ENCODE measurements at regions not wholly inside any gene's neighbourhood (a gene's known extent, or its start where the extent isn't known, plus 50 kb on each side); places are given as distances from the start of the nearest gene placed in this dataset.
A peak's percentile ranks its signal among the peaks of the same experiment; 100 is the strongest.
"Not testable (repeated sequence)": the region's sequence is repeated elsewhere in the genome, so short reads cannot be mapped to it uniquely, and the experiment has no call there.

GRCh38 chr7:79646278-79646677 is 192.8 kb upstream of the MAGI2 start:
- Histone ChIP-seq H3K36me3 (no peaks in the 10 kb centered on the region), H3K4me3 (no peak overlapping the region), H3K9me3 (no peaks in the 10 kb centered on the region), H3K4me1 (no peaks in the 10 kb centered on the region), H3K27me3 (no peaks in the 10 kb centered on the region), H3K27ac (no peak overlapping the region)
- intact Hi-C loops (cut with DNase I; ENCODE audit: low total_unique reads): no loop called here
- TF ChIP-seq POLR2AphosphoS5 (IDR thresholded peaks at IDR 0.05) (no peak), CTCF (IDR thresholded peaks at IDR 0.05) (no peak), EP300 (IDR thresholded peaks at IDR 0.05) (no peak), POLR2A (IDR thresholded peaks at IDR 0.05) (no peak)
- DNase-seq: no peak
- 78 to 87% (median 86%) methylated on average over 4 of the region's 4 CpGs for WGBS, 5 donors

- no peaks in the 10 kb centered on the region for H3K36me3 ChIP-seq
- intact Hi-C loops (cut with DNase I; ENCODE audit: low total_unique reads): no loop called here
- no peak overlapping the region for H3K27ac ChIP-seq
- no peaks in the 10 kb centered on the region for H3K4me1 ChIP-seq
- H3K27me3 ChIP-seq: no peaks in the 10 kb centered on the region
- peak in 1 of 2 donors; percentile 12 for DNase-seq
- no peaks in the 10 kb centered on the region for H3K9me3 ChIP-seq
- no peak overlapping the region for H3K4me3 ChIP-seq
- no peak for TF ChIP-seq CTCF (IDR thresholded peaks at IDR 0.05)
- no peak for TF ChIP-seq EP300 (IDR thresholded peaks at IDR 0.05)
- TF ChIP-seq POLR2A (IDR thresholded peaks at IDR 0.05): no peak
- TF ChIP-seq POLR2AphosphoS5 (IDR thresholded peaks at IDR 0.05): no peak
Measured at GRCh38 chr7:79636849-79637248, 183.4 kb upstream of the MAGI2 start.

GRCh38 chr7:79625921-79626320 is 172.5 kb upstream of the MAGI2 start:
- intact Hi-C loops (cut with DNase I; ENCODE audit: low total_unique reads); H3K9me3 ChIP-seq; H3K36me3 ChIP-seq; H3K27ac ChIP-seq; H3K4me1 ChIP-seq; DNase-seq; H3K4me3 ChIP-seq; H3K27me3 ChIP-seq: not testable (repeated sequence)

GRCh38 chr7:79624336-79624735 is 170.9 kb upstream of the MAGI2 start:
- intact Hi-C loops (cut with DNase I; ENCODE audit: low total_unique reads): no loop called here
- Histone ChIP-seq H3K4me3 (no peak overlapping the region), H3K4me1 (no peaks in the 10 kb centered on the region), H3K27me3 (no peaks in the 10 kb centered on the region), H3K27ac (no peak overlapping the region), H3K36me3 (no peaks in the 10 kb centered on the region), H3K9me3 (no peaks in the 10 kb centered on the region)
- TF ChIP-seq EP300 (IDR thresholded peaks at IDR 0.05): no peak
- TF ChIP-seq POLR2AphosphoS5 (IDR thresholded peaks at IDR 0.05): no peak
- TF ChIP-seq POLR2A (IDR thresholded peaks at IDR 0.05): no peak
- TF ChIP-seq CTCF (IDR thresholded peaks at IDR 0.05): no peak
- no peak for DNase-seq

- no peak for TF ChIP-seq EP300 (IDR thresholded peaks at IDR 0.05)
- TF ChIP-seq CTCF (IDR thresholded peaks at IDR 0.05): no peak
- no peak for TF ChIP-seq POLR2AphosphoS5 (IDR thresholded peaks at IDR 0.05)
- TF ChIP-seq POLR2A (IDR thresholded peaks at IDR 0.05): no peak
- Histone ChIP-seq H3K9me3 (no peaks in the 10 kb centered on the region), H3K36me3 (no peaks in the 10 kb centered on the region), H3K4me3 (no peak overlapping the region), H3K27me3 (no peaks in the 10 kb centered on the region), H3K4me1 (no peaks in the 10 kb centered on the region), H3K27ac (no peak overlapping the region)
- intact Hi-C loops (cut with DNase I; ENCODE audit: low total_unique reads): no loop called here
- 62 to 82% (median 75%) methylated on average over 1 of the region's 1 CpG for WGBS, 5 donors
- no peak for DNase-seq
Measured at GRCh38 chr7:79622781-79623180, 169.3 kb upstream of the MAGI2 start.

All from stomach (tissue), 8 donors.